Omental fat pad (tissue), 3 donors: ENCODE measurements at regions not wholly inside any gene's neighbourhood (a gene's known extent, or its start where the extent isn't known, plus 50 kb on each side); places are given as distances from the start of the nearest gene placed in this dataset.

Experiments
- ATAC-seq: fragments of 150-250 bp; one replicate; pipeline ENCODE4 v1.9.1; 2016; ENCODE audit warnings: mild to moderate bottlenecking, moderate library complexity; ENCODE audit not compliant: low FRiP score
- DNase-seq: peaks from one replicate; pipeline ENCODE4 v3.0.0-alpha.2; 2019; ENCODE audit warnings: low spot score
- CTCF ChIP-seq, 3 donors: fragments of 450-650 bp; IDR thresholded peaks; one replicate each; pipeline ENCODE4 v1.5.1; 2016 to 2017; ENCODE audit warnings: antibody characterized with exemption in 3 of 3, mild to moderate bottlenecking in 3 of 3, moderate library complexity in 2 of 3

- DNase-seq (no peak), ATAC-seq (no peak)
- TF ChIP-seq CTCF (IDR thresholded peaks at IDR 0.05), result no peak
Measured at GRCh38 chr6:146874278-146875018, 275.7 kb downstream of the ADGB start.

- ATAC-seq, result no peak
- TF ChIP-seq CTCF (IDR thresholded peaks at IDR 0.05), result no peak
Measured at GRCh38 chr6:146875927-146876270, 277.1 kb downstream of the ADGB start.

GRCh38 chr6:146876271-146877151 lies 277.7 kb downstream of the ADGB start:
- ATAC-seq (no peak), DNase-seq (no peak)
- no peak for TF ChIP-seq CTCF (IDR thresholded peaks at IDR 0.05)

More at GRCh38 chr6:146875927-146876270, 277.1 kb downstream of the ADGB start:
- DNase-seq, result no peak

- no peak for DNase-seq
- ATAC-seq, result no peak
- no peak for TF ChIP-seq CTCF (IDR thresholded peaks at IDR 0.05)
Measured at GRCh38 chr6:146878168-146878951, 279.6 kb downstream of the ADGB start.

GRCh38 chr6:146878952-146879340 lies 280.2 kb downstream of the ADGB start:
- TF ChIP-seq CTCF (IDR thresholded peaks at IDR 0.05), result no peak
- no peak for DNase-seq
- no peak for ATAC-seq

GRCh38 chr6:146879406-146880117 lies 280.8 kb downstream of the ADGB start:
- no peak for ATAC-seq
- no peak for TF ChIP-seq CTCF (IDR thresholded peaks at IDR 0.05)
- no peak for DNase-seq
